NCI-H2081 (cell line): ENCODE measurements at regions not wholly inside any gene's neighbourhood (a gene's known extent, or its start where the extent isn't known, plus 50 kb on each side); places are given as distances from the start of the nearest gene placed in this dataset.
"Not testable (repeated sequence)": the region's sequence is repeated elsewhere in the genome, so short reads cannot be mapped to it uniquely, and the experiment has no call there.

Experiments used
- DNase-seq, 2 experiments: peaks; one replicate each; lab custom pipeline; 2025; lab: John Stamatoyannopoulos, UW

- no peak for DNase-seq
These were observed 85.6 kb upstream of the SNX7 start for GRCh38 chr1:98575955-98576354.

- no peak for DNase-seq
These were observed 95.6 kb upstream of the SNX7 start for GRCh38 chr1:98565951-98566350.

GRCh38 chr1:98559291-98559690 is 102.2 kb upstream of the SNX7 start:
- DNase-seq: no peak

GRCh38 chr1:98557895-98558294 is 103.6 kb upstream of the SNX7 start:
- no peak for DNase-seq

- peak; percentile 10 for DNase-seq
These were observed 104.9 kb upstream of the SNX7 start for GRCh38 chr1:98556521-98557158.

- no peak for DNase-seq
These were observed 105.7 kb upstream of the SNX7 start for GRCh38 chr1:98555814-98556213.

- not testable (repeated sequence) for DNase-seq
These were observed 108.9 kb upstream of the SNX7 start for GRCh38 chr1:98552576-98553074.

- no peak for DNase-seq
These were observed 111.4 kb upstream of the SNX7 start for GRCh38 chr1:98550076-98550475.

- DNase-seq: no peak
These were observed 115.2 kb upstream of the SNX7 start for GRCh38 chr1:98546319-98546718.

- DNase-seq: no peak
These were observed 123.4 kb upstream of the SNX7 start for GRCh38 chr1:98538106-98538505.

- no peak for DNase-seq
These were observed 138.3 kb upstream of the SNX7 start for GRCh38 chr1:98523256-98523655.

GRCh38 chr1:98516306-98516705 is 145.2 kb upstream of the SNX7 start:
- no peak for DNase-seq

- DNase-seq: no peak
These were observed 145.8 kb upstream of the SNX7 start for GRCh38 chr1:98515744-98516143.

- DNase-seq: not testable (repeated sequence)
These were observed 149.3 kb upstream of the SNX7 start for GRCh38 chr1:98512216-98512615.

- no peak for DNase-seq
These were observed 157.8 kb upstream of the SNX7 start for GRCh38 chr1:98503771-98504170.

- no peak for DNase-seq
These were observed 158.6 kb upstream of the SNX7 start for GRCh38 chr1:98502937-98503336.

- no peak for DNase-seq
These were observed 161.2 kb upstream of the SNX7 start for GRCh38 chr1:98500324-98500723.

GRCh38 chr1:98498651-98499050 is 162.9 kb upstream of the SNX7 start:
- no peak for DNase-seq

- no peak for DNase-seq
These were observed 164.0 kb upstream of the SNX7 start for GRCh38 chr1:98497497-98497896.

GRCh38 chr1:98496256-98496995 is 165.1 kb upstream of the SNX7 start:
- no peak for DNase-seq

- DNase-seq: no peak
These were observed 168.1 kb upstream of the SNX7 start for GRCh38 chr1:98493469-98493868.

- no peak for DNase-seq
These were observed 171.4 kb upstream of the SNX7 start for GRCh38 chr1:98490099-98490498.

- no peak for DNase-seq
These were observed 173.9 kb upstream of the SNX7 start for GRCh38 chr1:98487620-98488019.

- no peak for DNase-seq
These were observed 178.9 kb upstream of the SNX7 start for GRCh38 chr1:98482611-98483010.
